Lower lobe of right lung (tissue), 2 donors: ENCODE measurements at regions not wholly inside any gene's neighbourhood (a gene's known extent, or its start where the extent isn't known, plus 50 kb on each side); places are given as distances from the start of the nearest gene placed in this dataset.

Experiments used
- ATAC-seq, 2 donors: fragments of 200-7000 bp; cut with Tn5 transposase; one replicate each; pipeline ENCODE4 v1.9.1; 2020 to 2022; ENCODE audit warnings: mild to moderate bottlenecking in 2 of 2, moderate library complexity in 2 of 2
- DNase-seq: peaks from one replicate; pipeline ENCODE4 v3.0.0-alpha.2; 2020
- H3K27ac ChIP-seq: fragments of 200-600 bp; one replicate; pipeline ENCODE4 v1.8.0; 2022
- H3K27me3 ChIP-seq: fragments of 200-600 bp; one replicate; pipeline ENCODE4 v1.8.0; 2022; ENCODE audit warnings: low read depth
- H3K36me3 ChIP-seq: fragments of 200-600 bp; one replicate; pipeline ENCODE4 v1.8.0; 2022; ENCODE audit warnings: mild to moderate bottlenecking
- H3K4me1 ChIP-seq: fragments of 200-600 bp; one replicate; pipeline ENCODE4 v1.8.0; 2022
- H3K4me3 ChIP-seq: fragments of 200-600 bp; one replicate; pipeline ENCODE4 v1.8.0; 2022; ENCODE audit warnings: mild to moderate bottlenecking
- H3K9me3 ChIP-seq: fragments of 200-600 bp; one replicate; pipeline ENCODE4 v1.8.0; 2022
- intact Hi-C: fragments of 100-400 bp; cut with DNase I; formaldehyde crosslinking; loops from one replicate; pipeline ENCODE4 v1.11.0; 2022
- TF ChIP-seq, protein P1 (sequence below): fragments of 200-600 bp; IDR thresholded peaks from one replicate; pipeline ENCODE4 v1.8.0; 2022; ENCODE audit warnings: antibody characterized with exemption, mild to moderate bottlenecking
- donor health status: DM: no; HTN: yes; CAD: no; lungs with severe emphysema.

DNA sequence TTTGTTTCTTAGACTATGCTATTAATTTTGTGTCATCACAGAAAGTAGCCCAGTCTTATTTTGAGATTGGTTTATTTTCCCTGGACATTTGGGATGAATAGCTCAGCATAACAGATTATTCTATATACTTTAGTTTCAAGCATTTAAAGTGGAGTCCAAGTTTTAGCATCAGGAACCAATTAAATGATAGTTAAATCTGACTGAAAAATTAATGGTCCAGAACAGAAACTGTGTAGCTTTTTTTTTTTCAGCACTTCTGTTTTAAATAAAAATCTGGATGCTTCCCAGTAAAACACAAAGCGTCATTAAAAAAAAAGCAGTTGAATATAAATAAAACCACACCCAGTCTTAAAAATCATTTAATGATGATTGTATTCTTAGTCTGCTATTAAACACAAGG is 59.4 kb upstream of the PITX2 start:
- no peak overlapping the region for H3K4me3 ChIP-seq
- H3K4me1 ChIP-seq: no peaks in the 10 kb centered on the region
- H3K9me3 ChIP-seq: no peaks in the 10 kb centered on the region
- intact Hi-C loops: no loop called here
- no peak for DNase-seq
- no peaks in the 10 kb centered on the region for H3K36me3 ChIP-seq
- TF ChIP-seq, protein P1, sequence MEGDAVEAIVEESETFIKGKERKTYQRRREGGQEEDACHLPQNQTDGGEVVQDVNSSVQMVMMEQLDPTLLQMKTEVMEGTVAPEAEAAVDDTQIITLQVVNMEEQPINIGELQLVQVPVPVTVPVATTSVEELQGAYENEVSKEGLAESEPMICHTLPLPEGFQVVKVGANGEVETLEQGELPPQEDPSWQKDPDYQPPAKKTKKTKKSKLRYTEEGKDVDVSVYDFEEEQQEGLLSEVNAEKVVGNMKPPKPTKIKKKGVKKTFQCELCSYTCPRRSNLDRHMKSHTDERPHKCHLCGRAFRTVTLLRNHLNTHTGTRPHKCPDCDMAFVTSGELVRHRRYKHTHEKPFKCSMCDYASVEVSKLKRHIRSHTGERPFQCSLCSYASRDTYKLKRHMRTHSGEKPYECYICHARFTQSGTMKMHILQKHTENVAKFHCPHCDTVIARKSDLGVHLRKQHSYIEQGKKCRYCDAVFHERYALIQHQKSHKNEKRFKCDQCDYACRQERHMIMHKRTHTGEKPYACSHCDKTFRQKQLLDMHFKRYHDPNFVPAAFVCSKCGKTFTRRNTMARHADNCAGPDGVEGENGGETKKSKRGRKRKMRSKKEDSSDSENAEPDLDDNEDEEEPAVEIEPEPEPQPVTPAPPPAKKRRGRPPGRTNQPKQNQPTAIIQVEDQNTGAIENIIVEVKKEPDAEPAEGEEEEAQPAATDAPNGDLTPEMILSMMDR: no peak
- no peaks in the 10 kb centered on the region for H3K27me3 ChIP-seq
- ATAC-seq: no peak
- H3K27ac ChIP-seq: no peak overlapping the region

DNA sequence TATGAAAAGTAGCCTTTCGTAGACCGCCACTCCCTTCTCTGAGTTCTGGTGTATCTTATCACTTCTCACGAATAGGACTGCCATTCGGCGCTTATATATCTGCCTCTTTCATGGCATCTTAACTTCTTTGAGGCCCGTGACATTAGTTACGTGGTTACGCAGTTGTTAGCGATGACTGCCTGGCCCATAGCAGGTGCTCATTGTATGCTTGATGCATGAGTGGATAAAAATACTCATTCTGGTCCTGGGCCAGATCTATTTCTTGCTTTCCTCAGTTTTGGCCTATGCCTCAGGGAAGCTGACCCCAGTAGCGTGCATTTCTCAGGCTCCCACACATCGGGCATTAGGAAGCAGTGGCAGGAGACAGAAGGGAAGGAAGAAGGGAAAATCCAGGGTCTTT is 60.7 kb upstream of the PITX2 start:
- DNase-seq (no peak), ATAC-seq (no peak)
- Histone ChIP-seq H3K4me3 (no peak overlapping the region), H3K27me3 (no peaks in the 10 kb centered on the region), H3K4me1 (no peaks in the 10 kb centered on the region), H3K27ac (no peak overlapping the region), H3K36me3 (no peaks in the 10 kb centered on the region), H3K9me3 (no peaks in the 10 kb centered on the region)
- TF ChIP-seq, protein P1: no peak
- intact Hi-C loops: no loop called here

DNA sequence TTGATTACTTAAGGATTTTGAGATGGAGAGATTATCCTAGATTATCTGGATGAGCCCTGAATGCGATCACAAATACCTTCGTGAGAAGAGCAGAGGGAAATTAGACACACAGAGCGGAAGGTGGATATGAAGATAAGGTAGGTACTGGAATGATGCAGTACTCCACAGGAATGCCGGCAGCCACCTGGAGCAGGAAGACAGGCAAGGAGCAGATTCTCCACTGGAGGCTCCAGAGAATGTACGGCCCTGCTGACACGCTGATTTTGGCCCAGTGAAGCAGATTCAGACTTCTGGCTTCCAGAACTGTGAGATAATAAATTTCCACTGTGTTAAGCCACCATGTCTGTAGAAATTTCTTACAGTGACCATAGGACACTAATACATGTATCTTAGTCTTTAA is 79.4 kb upstream of the PITX2 start:
- H3K36me3 ChIP-seq: no peaks in the 10 kb centered on the region
- TF ChIP-seq, protein P1: no peak
- no peak overlapping the region for H3K27ac ChIP-seq
- H3K4me1 ChIP-seq: no peaks in the 10 kb centered on the region
- DNase-seq (no peak), ATAC-seq (no peak)
- no peaks in the 10 kb centered on the region for H3K9me3 ChIP-seq
- intact Hi-C loops: no loop called here
- no peaks in the 10 kb centered on the region for H3K27me3 ChIP-seq
- H3K4me3 ChIP-seq: no peak overlapping the region

DNA sequence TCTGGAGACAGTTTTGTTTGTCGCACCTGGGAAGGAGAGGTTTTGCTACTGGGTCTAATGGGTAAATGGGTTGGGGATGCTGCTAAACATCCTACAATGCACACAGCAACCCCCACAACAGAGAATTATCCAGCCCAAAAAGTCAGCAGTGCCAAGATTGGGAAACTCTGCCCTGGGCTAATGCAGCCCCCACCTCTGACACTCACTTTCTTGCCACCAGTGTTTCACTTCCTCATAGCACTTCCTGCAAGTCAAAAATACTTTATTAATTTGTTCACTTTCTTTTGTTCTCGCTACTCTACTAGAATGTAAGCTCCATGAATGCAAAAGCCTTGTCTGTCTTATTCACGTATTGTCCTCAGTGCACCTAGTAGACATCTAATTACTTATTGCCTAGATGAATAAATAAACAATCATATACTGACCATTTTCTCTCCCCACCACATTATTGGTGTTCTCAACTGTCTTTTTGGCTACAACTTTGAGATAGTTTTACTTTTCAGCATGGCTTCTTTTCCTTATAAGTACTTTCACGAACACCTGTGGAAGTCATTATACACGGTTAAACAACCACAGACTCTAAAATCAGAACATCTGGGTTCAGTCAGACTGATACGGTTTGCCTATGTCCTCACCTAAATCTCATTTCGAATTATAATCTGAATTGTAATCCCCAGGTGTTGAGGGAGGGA is 82.0 kb upstream of the PITX2 start:
- TF ChIP-seq, protein P1: no peak
- intact Hi-C loops: no loop called here

DNA sequence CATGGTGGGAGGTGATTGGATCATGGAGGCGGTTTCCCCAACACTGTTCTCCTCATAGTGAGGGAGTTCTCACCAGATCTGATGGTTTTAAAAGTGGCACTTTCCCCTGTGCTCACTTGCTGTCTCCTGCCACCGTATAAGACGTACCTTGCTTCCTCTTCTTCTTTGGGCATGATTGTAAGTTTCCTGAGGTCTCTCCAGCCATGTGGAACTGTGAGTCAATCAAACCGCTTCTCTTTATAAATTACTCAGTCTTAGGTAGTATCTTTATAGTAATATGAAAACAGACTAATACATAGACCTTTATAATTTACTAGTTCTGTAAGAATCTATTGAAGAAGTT is 82.5 kb upstream of the PITX2 start:
- no peaks in the 10 kb centered on the region for H3K36me3 ChIP-seq
- no peaks in the 10 kb centered on the region for H3K9me3 ChIP-seq
- no peak overlapping the region for H3K4me3 ChIP-seq
- no peak overlapping the region for H3K27ac ChIP-seq
- H3K4me1 ChIP-seq: no peaks in the 10 kb centered on the region
- intact Hi-C loops: no loop called here
- TF ChIP-seq, protein P1: no peak
- DNase-seq: no peak
- H3K27me3 ChIP-seq: no peaks in the 10 kb centered on the region
- no peak for ATAC-seq

More for the DNA sequence above, 82.0 kb upstream of the PITX2 start:
- DNase-seq (no peak), ATAC-seq (no peak)
- Histone ChIP-seq H3K4me1 (no peaks in the 10 kb centered on the region), H3K9me3 (no peaks in the 10 kb centered on the region), H3K36me3 (no peaks in the 10 kb centered on the region), H3K27ac (no peak overlapping the region), H3K27me3 (no peaks in the 10 kb centered on the region), H3K4me3 (no peak overlapping the region)
